A549 (cell line): ENCODE measurements at regions not wholly inside any gene's neighbourhood (a gene's known extent, or its start where the extent isn't known, plus 50 kb on each side); places are given as distances from the start of the nearest gene placed in this dataset.

Experiments
- ATAC-seq, 2 experiments: fragments of 200-7000 bp in 1 of 2; fragments of >200 bp in 1 of 2; cut with Nextera tagmentation in 1 of 2; cut with Tn5 transposase in 1 of 2; 3 replicates each; pipeline versions ENCODE4 v1.8.0 to v1.9.1; 2018 to 2020; ENCODE audit warnings: mild to moderate bottlenecking in 1 of 2, moderate library complexity in 1 of 2
- CTCF ChIA-PET: fragments of 300-600 bp; sonication (Branson Sonifier 250); formaldehyde crosslinking; extraction: SDS; loops from one replicate; lab custom pipeline; 2021; ENCODE audit warnings: antibody characterized with exemption, inconsistent platforms; lab: Yijun Ruan, JAX
- POLR2A ChIA-PET: fragments of 350-600 bp; formaldehyde crosslinking; extraction: SDS; loops from one replicate; lab custom pipeline; 2021; ENCODE audit warnings: antibody characterized with exemption, inconsistent platforms; lab: Yijun Ruan, JAX
- DNase-seq, 2 experiments: peaks; one replicate each; pipeline versions ENCODE4 v3.0.0 to v3.0.0-alpha.2; 2011 to 2016; ENCODE audit warnings: low read depth in 1 of 2, low spot score in 1 of 2
- FAIRE-seq: peaks from 2 replicates; lab custom pipeline; 2011; peaks lifted over from hg19 to GRCh38; lab: Jason Lieb, UNC
- H3K27ac ChIP-seq, 2 experiments: fragments of >200 bp; sonication (Bioruptor Twin); formaldehyde crosslinking; 3 replicates each; pipeline ENCODE4 v1.5.1; 2016 to 2017
- H3K4me1 ChIP-seq: fragments of >200 bp; sonication (Bioruptor Twin); formaldehyde crosslinking; 3 replicates; pipeline ENCODE4 v1.6.1; 2016
- H3K4me2 ChIP-seq: fragments of >200 bp; sonication (Bioruptor Twin); formaldehyde crosslinking; 3 replicates; pipeline ENCODE4 v1.6.1; 2016
- H3K4me3 ChIP-seq: fragments of >200 bp; sonication (Bioruptor Twin); formaldehyde crosslinking; 3 replicates; pipeline ENCODE4 v1.5.1; 2016
- H3K9me3 ChIP-seq: fragments of >200 bp; sonication (Bioruptor Twin); formaldehyde crosslinking; 3 replicates; pipeline ENCODE4 v1.6.1; 2016
- BHLHE40 ChIP-seq: IDR thresholded peaks from 2 replicates; pipeline ENCODE4 v1.6.1; 2012; ENCODE audit warnings: low read depth, low read length, inconsistent platforms
- EHMT2 ChIP-seq: fragments of 200-600 bp; sonication (generic); IDR thresholded peaks from 2 replicates; pipeline ENCODE4 v1.6.1; 2016; ENCODE audit warnings: antibody characterized with exemption, low read depth, mild to moderate bottlenecking, moderate library complexity
- ESRRA ChIP-seq: fragments of 150-350 bp; IDR thresholded peaks from 2 replicates; pipeline ENCODE4 v1.6.1; 2014; ENCODE audit warnings: mild to moderate bottlenecking, low read length, borderline replicate concordance
- FOSL2 ChIP-seq, 2 experiments: fragments of 450-650 bp in 1 of 2; fragments of >200 bp in 1 of 2; sonication (Bioruptor Twin) in 1 of 2; formaldehyde crosslinking; IDR thresholded peaks; 2 replicates each; pipeline versions ENCODE4 v1.5.0 to v1.6.1; 2016 to 2020; ENCODE audit warnings: mild to moderate bottlenecking in 1 of 2, moderate library complexity in 1 of 2
- FOXS1 ChIP-seq: fragments of 250-450 bp; sonication (Bioruptor Pico); IDR thresholded peaks from 2 replicates; pipeline ENCODE4 v1.5.0; 2020; ENCODE audit warnings: mild to moderate bottlenecking, moderate library complexity
- HOXB5 ChIP-seq: fragments of 250-450 bp; sonication (Bioruptor Pico); IDR thresholded peaks from 2 replicates; pipeline ENCODE4 v1.5.0; 2020; ENCODE audit warnings: mild to moderate bottlenecking, moderate library complexity
- MAFK ChIP-seq: fragments of 450-650 bp; IDR thresholded peaks from 2 replicates; pipeline ENCODE4 v1.6.1; 2014; ENCODE audit not compliant: partially characterized antibody
- NPAS2 ChIP-seq: fragments of 250-450 bp; sonication (Bioruptor Pico); IDR thresholded peaks from 2 replicates; pipeline ENCODE4 v1.8.0; 2022; ENCODE audit warnings: mild to moderate bottlenecking, moderate library complexity, borderline replicate concordance
- NR3C1 ChIP-seq: fragments of >200 bp; sonication (Bioruptor Twin); formaldehyde crosslinking; IDR thresholded peaks from 3 replicates; pipeline ENCODE4 v1.6.1; 2017
- PHF8 ChIP-seq: fragments of 200-600 bp; sonication (generic); IDR thresholded peaks from 2 replicates; pipeline ENCODE4 v1.6.1; 2016; ENCODE audit warnings: low read depth, mild to moderate bottlenecking, antibody characterized with exemption, moderate library complexity, borderline replicate concordance
- RFX5 ChIP-seq: fragments of 450-650 bp; IDR thresholded peaks from 2 replicates; pipeline ENCODE4 v1.7.1; 2014; ENCODE audit warnings: antibody characterized with exemption, mild to moderate bottlenecking, moderate library complexity
- RNF2 ChIP-seq: fragments of 200-600 bp; sonication (generic); IDR thresholded peaks from 2 replicates; pipeline ENCODE4 v1.6.1; 2016; ENCODE audit warnings: low read depth, mild to moderate bottlenecking, antibody characterized with exemption, moderate library complexity, borderline replicate concordance
- TFCP2L1 ChIP-seq: fragments of 250-450 bp; sonication (Bioruptor Pico); IDR thresholded peaks from 2 replicates; pipeline ENCODE4 v1.5.0; 2021; ENCODE audit warnings: mild to moderate bottlenecking
- ZC3H11A ChIP-seq: fragments of 450-650 bp; IDR thresholded peaks from 2 replicates; pipeline ENCODE4 v1.6.1; 2014; ENCODE audit warnings: antibody characterized with exemption, mild to moderate bottlenecking
- WGBS: methylation state at CpG from one replicate; pipeline ENCODE4 v1.1.6; 2017; ENCODE audit errors: missing lambda C conversion rate; 5-methylcytosine and 5-hydroxymethylcytosine counted together
- TF ChIP-seq, protein P1 (sequence below): fragments of >200 bp; sonication (Bioruptor Twin); formaldehyde crosslinking; IDR thresholded peaks from 2 replicates; pipeline ENCODE4 v1.6.1; 2016
- TF ChIP-seq, protein P2 (sequence below): IDR thresholded peaks from 2 replicates; pipeline ENCODE4 v1.6.1; 2012
- TF ChIP-seq, protein P3 (sequence below): fragments of 450-650 bp; IDR thresholded peaks from 2 replicates; pipeline ENCODE4 v1.6.1; 2014; ENCODE audit warnings: antibody characterized with exemption
- TF ChIP-seq, protein P4 (sequence below): fragments of >200 bp; sonication (Bioruptor Twin); formaldehyde crosslinking; IDR thresholded peaks from 3 replicates; pipeline ENCODE4 v1.6.1; 2016
- TF ChIP-seq, protein P5 (sequence below): fragments of 150-350 bp; IDR thresholded peaks from 2 replicates; pipeline ENCODE4 v1.6.1; 2014; ENCODE audit warnings: low read depth, mild to moderate bottlenecking, low read length

DNA sequence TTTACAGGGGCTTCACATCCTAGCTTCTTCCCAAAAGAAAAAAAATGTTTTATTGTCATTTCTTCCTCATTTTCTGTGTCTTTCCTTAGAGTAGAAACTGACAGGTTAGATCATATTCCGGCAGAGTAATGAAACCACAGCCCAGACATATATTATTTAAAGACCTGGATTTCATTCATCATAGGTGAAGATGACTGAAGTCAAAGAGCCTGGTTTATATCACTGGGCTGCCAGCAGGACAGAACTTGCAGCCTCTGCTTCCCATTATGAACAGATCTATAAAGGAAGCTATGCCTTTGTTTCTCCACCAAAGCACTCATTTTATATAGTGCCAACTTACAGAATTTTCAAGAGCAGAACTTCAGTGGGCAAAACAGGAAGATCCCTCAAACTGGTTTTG is 137.9 kb downstream of the METTL4 start:
- DNase-seq (no peak), ATAC-seq (no peak), FAIRE-seq (no peak)
- POLR2A ChIA-PET, result no interaction called here
- CTCF ChIA-PET, result interaction anchor here (0.9 kb wide), 1 partner anchor 109 kb away, joined by 3 read pairs; no protein-coding TSS in a partner anchor
- Histone ChIP-seq H3K4me1 (no peaks in the 10 kb centered on the region), H3K27ac (no peak overlapping the region), H3K4me3 (no peak overlapping the region), H3K4me2 (no peak overlapping the region), H3K9me3 (peaks cover 3% of the 10 kb centered on the region; the same call in 1 of the 3 replicates)
- TF ChIP-seq, protein P1, sequence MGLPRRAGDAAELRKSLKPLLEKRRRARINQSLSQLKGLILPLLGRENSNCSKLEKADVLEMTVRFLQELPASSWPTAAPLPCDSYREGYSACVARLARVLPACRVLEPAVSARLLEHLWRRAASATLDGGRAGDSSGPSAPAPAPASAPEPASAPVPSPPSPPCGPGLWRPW, result no peak
- TF ChIP-seq, protein P2, sequence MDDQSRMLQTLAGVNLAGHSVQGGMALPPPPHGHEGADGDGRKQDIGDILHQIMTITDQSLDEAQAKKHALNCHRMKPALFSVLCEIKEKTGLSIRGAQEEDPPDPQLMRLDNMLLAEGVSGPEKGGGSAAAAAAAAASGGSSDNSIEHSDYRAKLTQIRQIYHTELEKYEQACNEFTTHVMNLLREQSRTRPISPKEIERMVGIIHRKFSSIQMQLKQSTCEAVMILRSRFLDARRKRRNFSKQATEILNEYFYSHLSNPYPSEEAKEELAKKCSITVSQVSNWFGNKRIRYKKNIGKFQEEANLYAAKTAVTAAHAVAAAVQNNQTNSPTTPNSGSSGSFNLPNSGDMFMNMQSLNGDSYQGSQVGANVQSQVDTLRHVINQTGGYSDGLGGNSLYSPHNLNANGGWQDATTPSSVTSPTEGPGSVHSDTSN, result no peak
- no peak for TF ChIP-seq RFX5
- TF ChIP-seq, protein P3, sequence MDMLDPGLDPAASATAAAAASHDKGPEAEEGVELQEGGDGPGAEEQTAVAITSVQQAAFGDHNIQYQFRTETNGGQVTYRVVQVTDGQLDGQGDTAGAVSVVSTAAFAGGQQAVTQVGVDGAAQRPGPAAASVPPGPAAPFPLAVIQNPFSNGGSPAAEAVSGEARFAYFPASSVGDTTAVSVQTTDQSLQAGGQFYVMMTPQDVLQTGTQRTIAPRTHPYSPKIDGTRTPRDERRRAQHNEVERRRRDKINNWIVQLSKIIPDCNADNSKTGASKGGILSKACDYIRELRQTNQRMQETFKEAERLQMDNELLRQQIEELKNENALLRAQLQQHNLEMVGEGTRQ, result no peak
- TF ChIP-seq, protein P4, sequence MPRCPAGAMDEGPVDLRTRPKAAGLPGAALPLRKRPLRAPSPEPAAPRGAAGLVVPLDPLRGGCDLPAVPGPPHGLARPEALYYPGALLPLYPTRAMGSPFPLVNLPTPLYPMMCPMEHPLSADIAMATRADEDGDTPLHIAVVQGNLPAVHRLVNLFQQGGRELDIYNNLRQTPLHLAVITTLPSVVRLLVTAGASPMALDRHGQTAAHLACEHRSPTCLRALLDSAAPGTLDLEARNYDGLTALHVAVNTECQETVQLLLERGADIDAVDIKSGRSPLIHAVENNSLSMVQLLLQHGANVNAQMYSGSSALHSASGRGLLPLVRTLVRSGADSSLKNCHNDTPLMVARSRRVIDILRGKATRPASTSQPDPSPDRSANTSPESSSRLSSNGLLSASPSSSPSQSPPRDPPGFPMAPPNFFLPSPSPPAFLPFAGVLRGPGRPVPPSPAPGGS, result no peak
- 90% methylated on average over 1 of the region's 1 CpG for WGBS

DNA sequence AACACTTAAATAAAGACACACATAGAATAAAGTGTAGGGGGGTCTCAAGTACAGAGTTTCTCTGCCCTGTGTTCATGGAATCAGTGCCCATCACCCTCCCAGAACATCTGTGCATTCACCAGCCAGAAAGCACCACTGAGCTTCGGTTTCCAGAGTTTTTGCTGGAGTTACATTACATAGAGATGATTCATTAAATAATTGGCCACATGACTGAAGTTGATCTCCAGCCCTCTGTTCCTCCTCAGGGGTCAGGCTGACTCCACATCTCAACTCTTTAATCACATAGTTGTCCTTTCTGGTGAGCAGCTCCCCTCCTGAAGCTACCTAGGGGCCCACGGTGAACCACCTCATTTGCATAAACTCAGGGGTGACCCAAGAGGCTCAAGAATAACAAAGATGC is 129.8 kb downstream of the METTL4 start:
- Histone ChIP-seq H3K4me3 (no peak overlapping the region), H3K4me1 (no peaks in the 10 kb centered on the region), H3K4me2 (no peak overlapping the region), H3K27ac (no peak overlapping the region), H3K9me3 (no peaks in the 10 kb centered on the region)
- FAIRE-seq, result no peak
- ChIA-PET CTCF (interaction anchor here (0.5 to 0.6 kb wide), 2 partner anchors 11 to 468 kb away, joined by 3 read pairs; no protein-coding TSS in a partner anchor), POLR2A (no interaction called here)
- TF ChIP-seq FOXS1 (CRISPR knock-in tag) (no peak), ESRRA (no peak), MAFK (no peak), ZC3H11A (no peak), NPAS2 (no peak), RNF2 (no peak), FOSL2 (IDR thresholded peaks at IDR 0.05) (no peak), FOSL2 (CRISPR knock-in tag; IDR thresholded peaks at IDR 0.05) (no peak), TFCP2L1 (CRISPR knock-in tag) (no peak)
- DNase-seq, result no peak
- 39% methylated on average over 2 of the region's 2 CpGs for WGBS
- ATAC-seq, result no peak

DNA sequence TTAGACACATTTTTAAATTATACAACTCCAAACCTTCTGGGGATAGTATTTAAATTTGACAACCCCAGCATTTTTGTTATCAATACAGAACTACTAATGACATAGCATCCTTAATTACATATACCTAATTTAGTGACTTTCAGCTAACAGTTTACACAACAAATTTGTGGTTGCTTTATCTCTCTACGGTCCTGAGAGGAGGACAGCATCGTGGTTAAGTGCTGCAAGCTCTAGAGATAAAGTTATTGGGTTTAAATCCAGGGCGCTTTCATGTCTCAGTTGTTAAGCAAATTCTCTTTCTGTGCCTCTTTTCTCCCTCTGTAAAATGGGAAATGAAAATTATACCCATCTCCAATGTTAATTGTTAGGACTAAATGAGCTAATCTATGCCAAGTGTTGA is 129.3 kb downstream of the METTL4 start:
- no peak for DNase-seq
- TF ChIP-seq FOXS1 (CRISPR knock-in tag) (no peak), EHMT2 (no peak), BHLHE40 (no peak), PHF8 (no peak), HOXB5 (CRISPR knock-in tag) (no peak), NR3C1 (no peak)
- TF ChIP-seq, protein P5, sequence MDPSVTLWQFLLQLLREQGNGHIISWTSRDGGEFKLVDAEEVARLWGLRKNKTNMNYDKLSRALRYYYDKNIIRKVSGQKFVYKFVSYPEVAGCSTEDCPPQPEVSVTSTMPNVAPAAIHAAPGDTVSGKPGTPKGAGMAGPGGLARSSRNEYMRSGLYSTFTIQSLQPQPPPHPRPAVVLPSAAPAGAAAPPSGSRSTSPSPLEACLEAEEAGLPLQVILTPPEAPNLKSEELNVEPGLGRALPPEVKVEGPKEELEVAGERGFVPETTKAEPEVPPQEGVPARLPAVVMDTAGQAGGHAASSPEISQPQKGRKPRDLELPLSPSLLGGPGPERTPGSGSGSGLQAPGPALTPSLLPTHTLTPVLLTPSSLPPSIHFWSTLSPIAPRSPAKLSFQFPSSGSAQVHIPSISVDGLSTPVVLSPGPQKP, result no peak
- TF ChIP-seq, all 56 proteins: peak for 0
- H3K9me3 ChIP-seq, result no peaks in the 10 kb centered on the region
- H3K4me3 ChIP-seq, result no peak overlapping the region
- ChIA-PET POLR2A (no interaction called here), CTCF (no interaction called here)
- H3K4me2 ChIP-seq, result no peak overlapping the region
- no peaks in the 10 kb centered on the region for H3K4me1 ChIP-seq
- FAIRE-seq (no peak), ATAC-seq (no peak)
- 41% methylated on average over 3 of the region's 3 CpGs for WGBS
- no peak overlapping the region for H3K27ac ChIP-seq
